A549 (cell line): ENCODE measurements at regions not wholly inside any gene's neighbourhood (a gene's known extent, or its start where the extent isn't known, plus 50 kb on each side); places are given as distances from the start of the nearest gene placed in this dataset.

ENCODE experiments used
- ATAC-seq, 2 experiments: fragments of 200-7000 bp in 1 of 2; fragments of >200 bp in 1 of 2; cut with Nextera tagmentation in 1 of 2; cut with Tn5 transposase in 1 of 2; 3 replicates each; pipeline versions ENCODE4 v1.8.0 to v1.9.1; 2018 to 2020; ENCODE audit warnings: mild to moderate bottlenecking in 1 of 2, moderate library complexity in 1 of 2
- CTCF ChIA-PET: fragments of 300-600 bp; sonication (Branson Sonifier 250); formaldehyde crosslinking; extraction: SDS; loops from one replicate; lab custom pipeline; 2021; ENCODE audit warnings: antibody characterized with exemption, inconsistent platforms; lab: Yijun Ruan, JAX
- POLR2A ChIA-PET: fragments of 350-600 bp; formaldehyde crosslinking; extraction: SDS; loops from one replicate; lab custom pipeline; 2021; ENCODE audit warnings: antibody characterized with exemption, inconsistent platforms; lab: Yijun Ruan, JAX
- DNase-seq, 2 experiments: peaks; one replicate each; pipeline versions ENCODE4 v3.0.0 to v3.0.0-alpha.2; 2011 to 2016; ENCODE audit warnings: low read depth in 1 of 2, low spot score in 1 of 2
- FAIRE-seq: peaks from 2 replicates; lab custom pipeline; 2011; peaks lifted over from hg19 to GRCh38; lab: Jason Lieb, UNC
- H3K27ac ChIP-seq, 2 experiments: fragments of >200 bp; sonication (Bioruptor Twin); formaldehyde crosslinking; 3 replicates each; pipeline ENCODE4 v1.5.1; 2016 to 2017
- H3K4me1 ChIP-seq: fragments of >200 bp; sonication (Bioruptor Twin); formaldehyde crosslinking; 3 replicates; pipeline ENCODE4 v1.6.1; 2016
- H3K4me2 ChIP-seq: fragments of >200 bp; sonication (Bioruptor Twin); formaldehyde crosslinking; 3 replicates; pipeline ENCODE4 v1.6.1; 2016
- H3K4me3 ChIP-seq: fragments of >200 bp; sonication (Bioruptor Twin); formaldehyde crosslinking; 3 replicates; pipeline ENCODE4 v1.5.1; 2016
- H3K9me3 ChIP-seq: fragments of >200 bp; sonication (Bioruptor Twin); formaldehyde crosslinking; 3 replicates; pipeline ENCODE4 v1.6.1; 2016
- BHLHE40 ChIP-seq: IDR thresholded peaks from 2 replicates; pipeline ENCODE4 v1.6.1; 2012; ENCODE audit warnings: low read depth, low read length, inconsistent platforms
- CBX2 ChIP-seq: fragments of 200-600 bp; sonication (generic); IDR thresholded peaks from 2 replicates; pipeline ENCODE4 v1.6.1; 2016; ENCODE audit warnings: low read depth, mild to moderate bottlenecking, borderline replicate concordance
- CBX8 ChIP-seq: fragments of 200-600 bp; sonication (generic); IDR thresholded peaks from 2 replicates; pipeline ENCODE4 v1.6.1; 2016
- CEBPB ChIP-seq, 2 experiments: fragments of >200 bp in 1 of 2; sonication (Bioruptor Twin) in 1 of 2; formaldehyde crosslinking in 1 of 2; IDR thresholded peaks; 2 replicates each; pipeline ENCODE4 v1.6.1; 2012 to 2016
- EHMT2 ChIP-seq: fragments of 200-600 bp; sonication (generic); IDR thresholded peaks from 2 replicates; pipeline ENCODE4 v1.6.1; 2016; ENCODE audit warnings: antibody characterized with exemption, low read depth, mild to moderate bottlenecking, moderate library complexity
- ESRRA ChIP-seq: fragments of 150-350 bp; IDR thresholded peaks from 2 replicates; pipeline ENCODE4 v1.6.1; 2014; ENCODE audit warnings: mild to moderate bottlenecking, low read length, borderline replicate concordance
- FOSL2 ChIP-seq, 2 experiments: fragments of 450-650 bp in 1 of 2; fragments of >200 bp in 1 of 2; sonication (Bioruptor Twin) in 1 of 2; formaldehyde crosslinking; IDR thresholded peaks; 2 replicates each; pipeline versions ENCODE4 v1.5.0 to v1.6.1; 2016 to 2020; ENCODE audit warnings: mild to moderate bottlenecking in 1 of 2, moderate library complexity in 1 of 2
- GATA3 ChIP-seq: IDR thresholded peaks from 2 replicates; pipeline ENCODE4 v1.6.1; 2012; ENCODE audit warnings: borderline replicate concordance
- HDAC2 ChIP-seq: fragments of 200-600 bp; sonication (generic); IDR thresholded peaks from 2 replicates; pipeline ENCODE4 v1.6.1; 2016
- HES2 ChIP-seq: fragments of >200 bp; sonication (Bioruptor Twin); formaldehyde crosslinking; IDR thresholded peaks from 2 replicates; pipeline ENCODE4 v1.6.1; 2016
- HEYL ChIP-seq: fragments of 250-450 bp; sonication (Bioruptor Pico); IDR thresholded peaks from 2 replicates; pipeline ENCODE4 v1.8.0; 2021; ENCODE audit warnings: mild to moderate bottlenecking, moderate library complexity
- HMGXB4 ChIP-seq: fragments of 250-450 bp; sonication (Bioruptor Pico); IDR thresholded peaks from 2 replicates; pipeline ENCODE4 v1.5.0; 2021; ENCODE audit warnings: mild to moderate bottlenecking, moderate library complexity, borderline replicate concordance
- HOXA7 ChIP-seq: fragments of 250-450 bp; sonication (Bioruptor Pico); IDR thresholded peaks from 2 replicates; pipeline ENCODE4 v1.5.0; 2020; ENCODE audit warnings: mild to moderate bottlenecking, moderate library complexity
- HOXB5 ChIP-seq: fragments of 250-450 bp; sonication (Bioruptor Pico); IDR thresholded peaks from 2 replicates; pipeline ENCODE4 v1.5.0; 2020; ENCODE audit warnings: mild to moderate bottlenecking, moderate library complexity
- JUN ChIP-seq, 2 experiments: fragments of >200 bp; sonication (Bioruptor Twin); formaldehyde crosslinking; IDR thresholded peaks; 2 replicates in 1 of 2; 3 replicates in 1 of 2; pipeline ENCODE4 v1.6.1; 2016 to 2017
- MAFK ChIP-seq: fragments of 450-650 bp; IDR thresholded peaks from 2 replicates; pipeline ENCODE4 v1.6.1; 2014; ENCODE audit not compliant: partially characterized antibody
- NFE2L2 ChIP-seq: fragments of 150-350 bp; conservative IDR thresholded peaks from 2 replicates; pipeline ENCODE4 v1.6.1; 2014; ENCODE audit warnings: low read length
- POLR2A ChIP-seq: IDR thresholded peaks from 2 replicates; pipeline ENCODE4 v1.6.1; 2012; ENCODE audit warnings: mild to moderate bottlenecking, low read length
- POLR2AphosphoS2 ChIP-seq: conservative IDR thresholded peaks from 2 replicates; pipeline ENCODE4 v1.6.1; 2012; ENCODE audit warnings: low read length, improper control_type of control experiment, inconsistent platforms
- RCOR1 ChIP-seq: fragments of 150-350 bp; IDR thresholded peaks from 2 replicates; pipeline ENCODE4 v1.6.1; 2014; ENCODE audit warnings: antibody characterized with exemption, low read length, low read depth
- RFX5 ChIP-seq: fragments of 450-650 bp; IDR thresholded peaks from 2 replicates; pipeline ENCODE4 v1.7.1; 2014; ENCODE audit warnings: antibody characterized with exemption, mild to moderate bottlenecking, moderate library complexity
- SMC3 ChIP-seq: fragments of >200 bp; sonication (Bioruptor Twin); formaldehyde crosslinking; IDR thresholded peaks from 3 replicates; pipeline ENCODE4 v1.6.1; 2018; ENCODE audit warnings: inconsistent platforms
- TFCP2L1 ChIP-seq: fragments of 250-450 bp; sonication (Bioruptor Pico); IDR thresholded peaks from 2 replicates; pipeline ENCODE4 v1.5.0; 2021; ENCODE audit warnings: mild to moderate bottlenecking
- WGBS: methylation state at CpG from one replicate; pipeline ENCODE4 v1.1.6; 2017; ENCODE audit errors: missing lambda C conversion rate; 5-methylcytosine and 5-hydroxymethylcytosine counted together
- TF ChIP-seq, protein P1 (sequence below): IDR thresholded peaks from 2 replicates; pipeline ENCODE4 v1.6.1; 2012

DNA sequence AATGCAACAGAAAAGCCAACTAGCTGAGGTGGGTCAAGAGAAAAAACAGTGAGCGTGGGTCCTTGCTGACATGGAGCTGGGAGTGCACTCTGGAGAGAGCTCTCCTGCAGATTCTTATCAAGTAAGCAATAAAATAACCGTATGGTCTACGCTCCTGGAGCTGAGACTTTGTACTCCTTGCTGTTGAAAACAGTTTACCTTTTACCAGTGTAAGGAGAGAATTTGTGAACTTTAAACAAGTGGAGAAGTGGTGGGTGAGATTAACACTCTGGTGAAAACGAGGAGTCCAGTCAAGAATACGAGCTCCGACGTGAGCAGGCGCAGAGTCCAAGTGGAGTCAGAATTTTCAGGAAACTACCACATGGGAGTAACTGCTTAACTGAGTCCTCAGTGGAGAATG lies 156.1 kb upstream of the ERCC6L2 start:
- H3K4me3 ChIP-seq = no peak overlapping the region
- H3K4me1 ChIP-seq = no peaks in the 10 kb centered on the region
- POLR2A ChIA-PET = no interaction called here
- H3K4me2 ChIP-seq = no peak overlapping the region
- DNase-seq (no peak), ATAC-seq (no peak), FAIRE-seq (no peak)
- no peak overlapping the region for H3K27ac ChIP-seq
- WGBS = 75% methylated on average over 8 of the region's 8 CpGs
- H3K9me3 ChIP-seq = peaks cover 5% of the 10 kb centered on the region; the same call in 2 of the 3 replicates
- TF ChIP-seq HES2 = no peak
- TF ChIP-seq SMC3 = no peak
- no peak for TF ChIP-seq CEBPB (IDR thresholded peaks at IDR 0.05)
- TF ChIP-seq CBX8 = no peak
- no peak for TF ChIP-seq HOXA7 (CRISPR knock-in tag)
- no peak for TF ChIP-seq ESRRA
- TF ChIP-seq CBX2 = no peak
- TF ChIP-seq JUN (IDR thresholded peaks at IDR 0.05) = no peak
- no peak for TF ChIP-seq HOXB5 (CRISPR knock-in tag)
- no peak for TF ChIP-seq NFE2L2
- no peak for TF ChIP-seq EHMT2
- no peak for TF ChIP-seq HEYL (CRISPR knock-in tag)
- no peak for TF ChIP-seq BHLHE40
- no peak for TF ChIP-seq GATA3
- TF ChIP-seq RCOR1 = no peak
- no peak for TF ChIP-seq TFCP2L1 (CRISPR knock-in tag)
- no peak for TF ChIP-seq RFX5
- TF ChIP-seq HMGXB4 = no peak
- no peak for TF ChIP-seq POLR2AphosphoS2
- CTCF ChIA-PET = interaction anchor here (2.1 kb wide), 1 partner anchor 13 kb away, joined by 4 read pairs; no protein-coding TSS in a partner anchor

GRCh38 chr9:95718263-95718662 lies 157.2 kb upstream of the ERCC6L2 start:
- no peak for DNase-seq
- peaks cover 5% of the 10 kb centered on the region for H3K9me3 ChIP-seq
- TF ChIP-seq MAFK (peak; percentile 78), HDAC2 (no peak), POLR2A (no peak)
- CTCF ChIA-PET = interaction anchor here (0.8 to 2.1 kb wide), 4 partner anchors 9 to 70 kb away, joined by 3 to 4 read pairs (median 3); no protein-coding TSS in a partner anchor
- H3K4me2 ChIP-seq = no peak overlapping the region
- no peak for ATAC-seq
- no peak overlapping the region for H3K27ac ChIP-seq
- POLR2A ChIA-PET = no interaction called here
- FAIRE-seq = no peak
- H3K4me3 ChIP-seq = no peak overlapping the region
- no peaks in the 10 kb centered on the region for H3K4me1 ChIP-seq

GRCh38 chr9:95715868-95716435 lies 159.5 kb upstream of the ERCC6L2 start:
- Histone ChIP-seq H3K4me3 (no peak overlapping the region), H3K9me3 (peaks cover 5% of the 10 kb centered on the region), H3K27ac (no peak overlapping the region), H3K4me1 (no peaks in the 10 kb centered on the region), H3K4me2 (no peak overlapping the region)
- ATAC-seq = no peak
- 52% methylated on average over 3 of the region's 3 CpGs for WGBS
- no peak for FAIRE-seq
- POLR2A ChIA-PET = no interaction called here
- TF ChIP-seq JUN (IDR thresholded peaks at IDR 0.05) (no peak), FOSL2 (IDR thresholded peaks at IDR 0.05) (no peak), FOSL2 (CRISPR knock-in tag; IDR thresholded peaks at IDR 0.05) (no peak)
- TF ChIP-seq, protein P1, sequence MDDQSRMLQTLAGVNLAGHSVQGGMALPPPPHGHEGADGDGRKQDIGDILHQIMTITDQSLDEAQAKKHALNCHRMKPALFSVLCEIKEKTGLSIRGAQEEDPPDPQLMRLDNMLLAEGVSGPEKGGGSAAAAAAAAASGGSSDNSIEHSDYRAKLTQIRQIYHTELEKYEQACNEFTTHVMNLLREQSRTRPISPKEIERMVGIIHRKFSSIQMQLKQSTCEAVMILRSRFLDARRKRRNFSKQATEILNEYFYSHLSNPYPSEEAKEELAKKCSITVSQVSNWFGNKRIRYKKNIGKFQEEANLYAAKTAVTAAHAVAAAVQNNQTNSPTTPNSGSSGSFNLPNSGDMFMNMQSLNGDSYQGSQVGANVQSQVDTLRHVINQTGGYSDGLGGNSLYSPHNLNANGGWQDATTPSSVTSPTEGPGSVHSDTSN = no peak
- no peak for DNase-seq
- CTCF ChIA-PET = interaction anchor here (1.3 to 2.0 kb wide), 3 partner anchors 11 to 44 kb away, joined by 3 to 7 read pairs (median 4); no protein-coding TSS in a partner anchor
